Panc1 (cell line): ENCODE measurements at regions not wholly inside any gene's neighbourhood (a gene's known extent, or its start where the extent isn't known, plus 50 kb on each side); places are given as distances from the start of the nearest gene placed in this dataset.

ENCODE experiments used
- ATAC-seq: fragments of 200-7000 bp; cut with Tn5 transposase; 2 replicates; pipeline ENCODE4 v1.9.1; 2020; ENCODE audit warnings: mild to moderate bottlenecking, moderate library complexity
- BruUV-seq: library from RNA; stranded (reverse); fragments of 400-500 nt; replicated peaks from 2 replicates; lab custom pipeline; 2021; lab: Mats Ljungman, UMichigan
- CTCF ChIA-PET: fragments of 300-600 bp; sonication (Branson Sonifier 250); formaldehyde crosslinking; loops from one replicate; lab custom pipeline; 2022; ENCODE audit warnings: antibody characterized with exemption; lab: Charles Lee
- POLR2A ChIA-PET: fragments of 300-600 bp; sonication (Branson Sonifier 250); formaldehyde crosslinking; loops from one replicate; lab custom pipeline; 2022; ENCODE audit warnings: antibody characterized with exemption; lab: Charles Lee
- DNase-seq: peaks from one replicate; pipeline ENCODE4 v3.0.0-alpha.2; 2010; ENCODE audit warnings: low read depth, low spot score
- H3K27ac ChIP-seq: 2 replicates; pipeline ENCODE4 v1.5.1; 2011; ENCODE audit warnings: mild to moderate bottlenecking, low read length, inconsistent platforms
- H3K27me3 ChIP-seq: fragments of 200-500 bp; sonication (Bioruptor generic); 2 replicates; pipeline ENCODE4 v1.6.0; 2014; ENCODE audit warnings: low read length, inconsistent platforms; ENCODE audit not compliant: control insufficient read depth, insufficient read depth
- H3K36me3 ChIP-seq: fragments of 200-500 bp; sonication (Bioruptor generic); 2 replicates; pipeline ENCODE4 v1.5.1; 2014; ENCODE audit warnings: inconsistent platforms, mild to moderate bottlenecking, low read length, moderate library complexity; ENCODE audit not compliant: control insufficient read depth, insufficient read depth
- H3K4me1 ChIP-seq: 2 replicates; pipeline ENCODE4 v1.5.1; 2011; ENCODE audit warnings: inconsistent platforms, mild to moderate bottlenecking, low read length, moderate library complexity; ENCODE audit not compliant: control insufficient read depth, insufficient read depth
- H3K4me3 ChIP-seq, 2 experiments: 2 replicates each; pipeline ENCODE4 v1.5.1; 2011 to 2012; ENCODE audit warnings: low read depth in 2 of 2, low read length in 2 of 2, mild to moderate bottlenecking in 2 of 2, inconsistent platforms in 1 of 2, moderate library complexity in 1 of 2
- H3K9me3 ChIP-seq: fragments of 200-500 bp; sonication (Bioruptor generic); 2 replicates; pipeline ENCODE4 v1.5.1; 2014; ENCODE audit warnings: low read depth, mild to moderate bottlenecking, inconsistent platforms, low read length, moderate library complexity; ENCODE audit not compliant: control insufficient read depth, insufficient read depth
- CTCF ChIP-seq: fragments of 450-650 bp; IDR thresholded peaks from 2 replicates; pipeline ENCODE4 v1.5.1; 2017; ENCODE audit warnings: mild to moderate bottlenecking
- POLR2AphosphoS5 ChIP-seq: IDR thresholded peaks from 2 replicates; pipeline ENCODE4 v1.6.1; 2012; ENCODE audit warnings: mild to moderate bottlenecking, low read depth, low read length, moderate library complexity
- REST ChIP-seq, 2 experiments: IDR thresholded peaks; 2 replicates each; pipeline ENCODE4 v1.6.1; 2011 to 2012; ENCODE audit warnings: low read depth in 2 of 2, control low read depth in 1 of 2, low read length in 1 of 2, mild to moderate bottlenecking in 1 of 2, moderate library complexity in 1 of 2; ENCODE audit not compliant: insufficient read depth in 1 of 2
- SIN3A ChIP-seq: IDR thresholded peaks from 2 replicates; pipeline ENCODE4 v1.6.1; 2012; ENCODE audit warnings: low read depth, mild to moderate bottlenecking, low read length, moderate library complexity, borderline replicate concordance; ENCODE audit not compliant: insufficient read depth
- TCF7L2 ChIP-seq: IDR thresholded peaks from 2 replicates; pipeline ENCODE4 v1.6.1; 2011; ENCODE audit warnings: mild to moderate bottlenecking, low read depth, low read length, inconsistent platforms
- in situ Hi-C: cut with HindIII; loops from 2 replicates; pipeline ENCODE4 v1.10.0; 2016; ENCODE audit warnings: low sequenced_read_pairs, low pct_unique_long_range_greater_than_20kb
- intact Hi-C: fragments of 100-400 bp; cut with micrococcal nuclease; formaldehyde crosslinking; loops from one replicate; pipeline ENCODE4 v1.10.0; 2022; ENCODE audit not compliant: unreplicated experiment

- H3K27ac ChIP-seq: no peak overlapping the region
- no peaks in the 10 kb centered on the region for H3K36me3 ChIP-seq
- H3K4me1 ChIP-seq: no peaks in the 10 kb centered on the region
- no peak for TF ChIP-seq TCF7L2
- TF ChIP-seq SIN3A: no peak
- no peak for TF ChIP-seq POLR2AphosphoS5
- no peak for TF ChIP-seq REST (IDR thresholded peaks at IDR 0.05; ENCODE audit: insufficient read depth in 1 of 2, low read depth in 2 of 2, low read length in 1 of 2)
- TF ChIP-seq CTCF: no peak
- POLR2A ChIA-PET: no interaction called here
- no peaks in the 10 kb centered on the region for H3K9me3 ChIP-seq
- no TSS peak for BruUV-seq
- ATAC-seq (no peak), DNase-seq (no peak)
- in situ Hi-C loops (no loop called here), intact Hi-C loops (no loop called here)
- H3K4me3 ChIP-seq: no peak overlapping the region
- CTCF ChIA-PET: no interaction called here
- H3K27me3 ChIP-seq: no peaks in the 10 kb centered on the region; the same call in 1 of the 2 replicates
Measured at GRCh38 chr1:57927003-57927402, 503.1 kb upstream of the DAB1 start.

GRCh38 chr1:57926025-57926552 lies 502.2 kb upstream of the DAB1 start:
- in situ Hi-C loops (no loop called here), intact Hi-C loops (no loop called here)
- Histone ChIP-seq H3K9me3 (no peaks in the 10 kb centered on the region), H3K4me3 (no peak overlapping the region), H3K27me3 (no peaks in the 10 kb centered on the region; the same call in 1 of the 2 replicates), H3K27ac (no peak overlapping the region), H3K4me1 (no peaks in the 10 kb centered on the region), H3K36me3 (no peaks in the 10 kb centered on the region)
- ATAC-seq (no peak), DNase-seq (no peak)
- CTCF ChIA-PET: no interaction called here
- POLR2A ChIA-PET: no interaction called here
- no TSS peak for BruUV-seq
- TF ChIP-seq REST (IDR thresholded peaks at IDR 0.05; ENCODE audit: insufficient read depth in 1 of 2, low read depth in 2 of 2, low read length in 1 of 2) (no peak), POLR2AphosphoS5 (no peak), CTCF (no peak), TCF7L2 (no peak), SIN3A (no peak)
